ENCODE measurements at regions not wholly inside any gene's neighbourhood (a gene's known extent, or its start where the extent isn't known, plus 50 kb on each side); places are given as distances from the start of the nearest gene placed in this dataset.

DNA sequence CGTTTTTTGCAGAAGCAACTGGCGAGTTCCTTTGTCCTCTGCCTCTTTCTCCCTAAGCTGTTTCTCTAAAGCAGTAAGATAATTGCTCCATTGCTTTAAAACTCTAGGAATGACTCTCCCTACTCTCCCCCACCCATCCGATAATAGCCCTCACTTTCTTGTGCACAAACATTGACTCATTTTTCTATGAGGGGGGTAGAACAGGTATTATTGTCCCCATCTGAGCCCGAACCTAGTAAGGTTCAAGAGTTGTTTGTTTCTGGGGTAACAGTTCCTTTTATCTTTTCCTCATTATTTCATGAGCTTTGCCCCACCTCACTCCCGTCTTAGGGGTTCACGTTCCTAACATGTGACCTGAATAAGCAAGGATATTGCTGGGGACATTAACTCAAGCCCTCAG, 190.6 kb downstream of the EMP1 start:
- TF ChIP-seq, protein P1, sequence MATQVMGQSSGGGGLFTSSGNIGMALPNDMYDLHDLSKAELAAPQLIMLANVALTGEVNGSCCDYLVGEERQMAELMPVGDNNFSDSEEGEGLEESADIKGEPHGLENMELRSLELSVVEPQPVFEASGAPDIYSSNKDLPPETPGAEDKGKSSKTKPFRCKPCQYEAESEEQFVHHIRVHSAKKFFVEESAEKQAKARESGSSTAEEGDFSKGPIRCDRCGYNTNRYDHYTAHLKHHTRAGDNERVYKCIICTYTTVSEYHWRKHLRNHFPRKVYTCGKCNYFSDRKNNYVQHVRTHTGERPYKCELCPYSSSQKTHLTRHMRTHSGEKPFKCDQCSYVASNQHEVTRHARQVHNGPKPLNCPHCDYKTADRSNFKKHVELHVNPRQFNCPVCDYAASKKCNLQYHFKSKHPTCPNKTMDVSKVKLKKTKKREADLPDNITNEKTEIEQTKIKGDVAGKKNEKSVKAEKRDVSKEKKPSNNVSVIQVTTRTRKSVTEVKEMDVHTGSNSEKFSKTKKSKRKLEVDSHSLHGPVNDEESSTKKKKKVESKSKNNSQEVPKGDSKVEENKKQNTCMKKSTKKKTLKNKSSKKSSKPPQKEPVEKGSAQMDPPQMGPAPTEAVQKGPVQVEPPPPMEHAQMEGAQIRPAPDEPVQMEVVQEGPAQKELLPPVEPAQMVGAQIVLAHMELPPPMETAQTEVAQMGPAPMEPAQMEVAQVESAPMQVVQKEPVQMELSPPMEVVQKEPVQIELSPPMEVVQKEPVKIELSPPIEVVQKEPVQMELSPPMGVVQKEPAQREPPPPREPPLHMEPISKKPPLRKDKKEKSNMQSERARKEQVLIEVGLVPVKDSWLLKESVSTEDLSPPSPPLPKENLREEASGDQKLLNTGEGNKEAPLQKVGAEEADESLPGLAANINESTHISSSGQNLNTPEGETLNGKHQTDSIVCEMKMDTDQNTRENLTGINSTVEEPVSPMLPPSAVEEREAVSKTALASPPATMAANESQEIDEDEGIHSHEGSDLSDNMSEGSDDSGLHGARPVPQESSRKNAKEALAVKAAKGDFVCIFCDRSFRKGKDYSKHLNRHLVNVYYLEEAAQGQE (IDR thresholded peaks at IDR 0.05; ENCODE audit: low read depth), result no peak
- TF ChIP-seq POLR2A (IDR thresholded peaks at IDR 0.05; ENCODE audit: borderline replicate concordance, extremely low read depth, insufficient read depth, insufficient read length) (no peak), JUND (IDR thresholded peaks at IDR 0.05) (no peak), ELF1 (IDR thresholded peaks at IDR 0.05; ENCODE audit: borderline replicate concordance, low read depth) (no peak), POLR2AphosphoS5 (IDR thresholded peaks at IDR 0.05; ENCODE audit: low read depth, low read length) (no peak), TCF7L2 (IDR thresholded peaks at IDR 0.05; ENCODE audit: borderline replicate concordance, extremely low read depth, insufficient read depth, insufficient read length) (no peak), EZH2 (IDR thresholded peaks at IDR 0.05) (no peak), SRF (IDR thresholded peaks at IDR 0.05; ENCODE audit: low read depth) (no peak), ZNF274 (IDR thresholded peaks at IDR 0.05; ENCODE audit: low read depth, low read length) (no peak), YY1 (IDR thresholded peaks at IDR 0.05; ENCODE audit: extremely low read depth, insufficient replicate concordance, low read depth, low read length) (no peak)
- TF ChIP-seq, protein P2, sequence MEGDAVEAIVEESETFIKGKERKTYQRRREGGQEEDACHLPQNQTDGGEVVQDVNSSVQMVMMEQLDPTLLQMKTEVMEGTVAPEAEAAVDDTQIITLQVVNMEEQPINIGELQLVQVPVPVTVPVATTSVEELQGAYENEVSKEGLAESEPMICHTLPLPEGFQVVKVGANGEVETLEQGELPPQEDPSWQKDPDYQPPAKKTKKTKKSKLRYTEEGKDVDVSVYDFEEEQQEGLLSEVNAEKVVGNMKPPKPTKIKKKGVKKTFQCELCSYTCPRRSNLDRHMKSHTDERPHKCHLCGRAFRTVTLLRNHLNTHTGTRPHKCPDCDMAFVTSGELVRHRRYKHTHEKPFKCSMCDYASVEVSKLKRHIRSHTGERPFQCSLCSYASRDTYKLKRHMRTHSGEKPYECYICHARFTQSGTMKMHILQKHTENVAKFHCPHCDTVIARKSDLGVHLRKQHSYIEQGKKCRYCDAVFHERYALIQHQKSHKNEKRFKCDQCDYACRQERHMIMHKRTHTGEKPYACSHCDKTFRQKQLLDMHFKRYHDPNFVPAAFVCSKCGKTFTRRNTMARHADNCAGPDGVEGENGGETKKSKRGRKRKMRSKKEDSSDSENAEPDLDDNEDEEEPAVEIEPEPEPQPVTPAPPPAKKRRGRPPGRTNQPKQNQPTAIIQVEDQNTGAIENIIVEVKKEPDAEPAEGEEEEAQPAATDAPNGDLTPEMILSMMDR (IDR thresholded peaks at IDR 0.05 in 2 of 3, conservative IDR thresholded peaks at IDR 0.05 in 1 of 3; ENCODE audit: borderline replicate concordance in 1 of 3, insufficient read depth in 1 of 3, low read depth in 2 of 3, low read length in 2 of 3), result no peak

Data from HCT116 (cell line).